OCI-LY1 (cell line): ENCODE measurements at regions not wholly inside any gene's neighbourhood (a gene's known extent, or its start where the extent isn't known, plus 50 kb on each side); places are given as distances from the start of the nearest gene placed in this dataset.
A peak's percentile ranks its signal among the peaks of the same experiment; 100 is the strongest.

Source experiments
- H2AFZ ChIP-seq: fragments of 200-600 bp; sonication (generic), shearing (Covaris generic); 2 replicates; pipeline ENCODE4 v1.6.0; 2014; ENCODE audit warnings: antibody characterized with exemption, mild to moderate bottlenecking, low read length
- H3F3A ChIP-seq: fragments of 200-600 bp; sonication (generic), shearing (Covaris generic); 2 replicates; pipeline ENCODE4 v1.6.0; 2014; ENCODE audit warnings: mild to moderate bottlenecking, antibody characterized with exemption, low read length, moderate library complexity; ENCODE audit not compliant: insufficient read depth
- H3K27ac ChIP-seq: fragments of 200-600 bp; sonication (generic); 2 replicates; pipeline ENCODE4 v1.5.1; 2014; ENCODE audit warnings: low read length, mixed run types, mild to moderate bottlenecking, low read depth; ENCODE audit not compliant: poor library complexity, severe bottlenecking
- H3K27me3 ChIP-seq: fragments of 200-600 bp; sonication (generic); 2 replicates; pipeline ENCODE4 v1.6.0; 2014; ENCODE audit warnings: antibody characterized with exemption, mild to moderate bottlenecking, low read length, moderate library complexity; ENCODE audit not compliant: insufficient read depth
- H3K36me3 ChIP-seq: fragments of 200-600 bp; sonication (generic); 2 replicates; pipeline ENCODE4 v1.6.1; 2014; ENCODE audit warnings: mild to moderate bottlenecking, antibody characterized with exemption, low read length, moderate library complexity, mixed read lengths; ENCODE audit not compliant: insufficient read depth
- H3K4me1 ChIP-seq: fragments of 200-600 bp; sonication (generic); 2 replicates; pipeline ENCODE4 v1.5.1; 2014; ENCODE audit warnings: mild to moderate bottlenecking, low read length, moderate library complexity; ENCODE audit not compliant: insufficient read depth, severe bottlenecking
- H3K4me2 ChIP-seq: fragments of 200-600 bp; sonication (generic), shearing (Covaris generic); 2 replicates; pipeline ENCODE4 v1.6.1; 2014; ENCODE audit warnings: low read length
- H3K4me3 ChIP-seq: fragments of 200-600 bp; sonication (generic); 2 replicates; pipeline ENCODE4 v1.5.1; 2014; ENCODE audit warnings: low read length, low read depth, mild to moderate bottlenecking, mixed read lengths; ENCODE audit not compliant: poor library complexity, severe bottlenecking
- H3K79me2 ChIP-seq: fragments of 200-600 bp; shearing (Covaris generic); 2 replicates; pipeline ENCODE4 v1.6.1; 2016; ENCODE audit warnings: mixed run types, low read length, mixed read lengths; ENCODE audit not compliant: insufficient read depth
- H3K9ac ChIP-seq: fragments of 200-600 bp; sonication (generic), shearing (Covaris generic); 2 replicates; pipeline ENCODE4 v1.6.1; 2014; ENCODE audit warnings: mild to moderate bottlenecking, low read length, mixed read lengths
- H3K9me2 ChIP-seq: fragments of 200-600 bp; sonication (generic), shearing (Covaris generic); 2 replicates; pipeline ENCODE4 v1.6.1; 2014; ENCODE audit warnings: low read depth, mild to moderate bottlenecking, low read length, mixed read lengths
- H3K9me3 ChIP-seq: fragments of 200-600 bp; shearing (Covaris generic); 2 replicates; pipeline ENCODE4 v1.6.1; 2014; ENCODE audit warnings: low read length, mixed read lengths
- H4K20me1 ChIP-seq: fragments of 200-600 bp; sonication (generic), shearing (Covaris generic); 2 replicates; pipeline ENCODE4 v1.6.0; 2016; ENCODE audit warnings: mild to moderate bottlenecking, low read length; ENCODE audit not compliant: insufficient read depth
- EZH2 ChIP-seq: fragments of 200-600 bp; sonication (generic), shearing (Covaris generic); IDR thresholded peaks from 2 replicates; pipeline ENCODE4 v1.8.0; 2017; ENCODE audit warnings: borderline replicate concordance, mixed run types, mild to moderate bottlenecking, antibody characterized with exemption, low read length, moderate library complexity, mixed read lengths
- TF ChIP-seq, protein P1 (sequence below): fragments of 200-600 bp; sonication (generic), shearing (Covaris generic); IDR thresholded peaks from 2 replicates; pipeline ENCODE4 v1.5.1; 2017; ENCODE audit warnings: mild to moderate bottlenecking, antibody characterized with exemption, low read length, moderate library complexity, mixed read lengths

DNA sequence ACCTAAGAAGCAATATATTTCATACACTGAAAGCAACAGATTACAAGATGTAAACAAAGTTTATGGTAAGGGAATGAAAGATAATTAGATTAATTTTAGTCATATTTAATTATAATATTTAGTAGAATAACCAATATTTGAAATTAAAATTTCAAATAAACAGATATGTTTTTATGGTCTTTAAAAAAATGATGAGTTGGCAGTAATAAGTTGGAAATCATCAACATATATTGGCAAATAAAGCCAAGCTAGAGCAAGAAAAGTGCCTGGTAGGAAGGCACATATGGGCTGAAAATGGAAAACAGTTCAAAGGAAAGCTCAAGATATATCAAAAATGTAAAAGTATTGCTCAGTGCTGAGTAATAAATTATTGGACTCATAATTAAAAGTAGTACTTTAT, 1274.0 kb downstream of the AMY1C start:
- Histone ChIP-seq H3K36me3 (no peaks in the 10 kb centered on the region), H3K79me2 (no peaks in the 10 kb centered on the region; the same call in 1 of the 2 replicates), H3K4me3 (no peak overlapping the region), H3K4me2 (no peak overlapping the region), H2AFZ (no peak overlapping the region), H3K9me3 (no peaks in the 10 kb centered on the region), H3K27me3 (no peaks in the 10 kb centered on the region), H3K4me1 (peaks cover 35% of the 10 kb centered on the region), H3K27ac (no peak overlapping the region), H4K20me1 (no peaks in the 10 kb centered on the region), H3K9ac (no peak overlapping the region), H3F3A (no peaks in the 10 kb centered on the region), H3K9me2 (no peaks in the 10 kb centered on the region)
- no peak for TF ChIP-seq EZH2

GRCh38 chr1:105027838-105028471, 1278.3 kb downstream of the AMY1C start:
- no peaks in the 10 kb centered on the region for H3K27me3 ChIP-seq
- no peak overlapping the region for H3K4me3 ChIP-seq
- peaks cover 35% of the 10 kb centered on the region for H3K4me1 ChIP-seq
- H3K9me3 ChIP-seq = no peaks in the 10 kb centered on the region
- no peaks in the 10 kb centered on the region for H3K9me2 ChIP-seq
- H3K79me2 ChIP-seq = no peaks in the 10 kb centered on the region; the same call in 1 of the 2 replicates
- H4K20me1 ChIP-seq = no peaks in the 10 kb centered on the region
- H3F3A ChIP-seq = no peaks in the 10 kb centered on the region
- no peak overlapping the region; the same call in 1 of the 2 replicates for H3K9ac ChIP-seq
- TF ChIP-seq EZH2 = no peak
- TF ChIP-seq, protein P1, sequence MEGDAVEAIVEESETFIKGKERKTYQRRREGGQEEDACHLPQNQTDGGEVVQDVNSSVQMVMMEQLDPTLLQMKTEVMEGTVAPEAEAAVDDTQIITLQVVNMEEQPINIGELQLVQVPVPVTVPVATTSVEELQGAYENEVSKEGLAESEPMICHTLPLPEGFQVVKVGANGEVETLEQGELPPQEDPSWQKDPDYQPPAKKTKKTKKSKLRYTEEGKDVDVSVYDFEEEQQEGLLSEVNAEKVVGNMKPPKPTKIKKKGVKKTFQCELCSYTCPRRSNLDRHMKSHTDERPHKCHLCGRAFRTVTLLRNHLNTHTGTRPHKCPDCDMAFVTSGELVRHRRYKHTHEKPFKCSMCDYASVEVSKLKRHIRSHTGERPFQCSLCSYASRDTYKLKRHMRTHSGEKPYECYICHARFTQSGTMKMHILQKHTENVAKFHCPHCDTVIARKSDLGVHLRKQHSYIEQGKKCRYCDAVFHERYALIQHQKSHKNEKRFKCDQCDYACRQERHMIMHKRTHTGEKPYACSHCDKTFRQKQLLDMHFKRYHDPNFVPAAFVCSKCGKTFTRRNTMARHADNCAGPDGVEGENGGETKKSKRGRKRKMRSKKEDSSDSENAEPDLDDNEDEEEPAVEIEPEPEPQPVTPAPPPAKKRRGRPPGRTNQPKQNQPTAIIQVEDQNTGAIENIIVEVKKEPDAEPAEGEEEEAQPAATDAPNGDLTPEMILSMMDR = peak; percentile 89
- peak overlapping the region; percentile 76 for H3K27ac ChIP-seq
- H3K36me3 ChIP-seq = no peaks in the 10 kb centered on the region
- H2AFZ ChIP-seq = no peak overlapping the region
- no peak overlapping the region; the same call in 1 of the 2 replicates for H3K4me2 ChIP-seq

- Histone ChIP-seq H3K4me2 (no peak overlapping the region), H4K20me1 (no peaks in the 10 kb centered on the region), H3K4me3 (no peak overlapping the region), H3K9me2 (no peaks in the 10 kb centered on the region), H3K4me1 (no peaks in the 10 kb centered on the region), H3K36me3 (no peaks in the 10 kb centered on the region), H2AFZ (no peak overlapping the region), H3K27ac (no peak overlapping the region), H3K9ac (no peak overlapping the region), H3F3A (no peaks in the 10 kb centered on the region), H3K9me3 (peaks cover 4% of the 10 kb centered on the region; the same call in 1 of the 2 replicates), H3K79me2 (no peaks in the 10 kb centered on the region), H3K27me3 (no peaks in the 10 kb centered on the region)
- TF ChIP-seq, protein P1 = no peak
- TF ChIP-seq EZH2 = no peak
These were observed 1322.7 kb downstream of the AMY1C start for GRCh38 chr1:105072446-105072845.

DNA sequence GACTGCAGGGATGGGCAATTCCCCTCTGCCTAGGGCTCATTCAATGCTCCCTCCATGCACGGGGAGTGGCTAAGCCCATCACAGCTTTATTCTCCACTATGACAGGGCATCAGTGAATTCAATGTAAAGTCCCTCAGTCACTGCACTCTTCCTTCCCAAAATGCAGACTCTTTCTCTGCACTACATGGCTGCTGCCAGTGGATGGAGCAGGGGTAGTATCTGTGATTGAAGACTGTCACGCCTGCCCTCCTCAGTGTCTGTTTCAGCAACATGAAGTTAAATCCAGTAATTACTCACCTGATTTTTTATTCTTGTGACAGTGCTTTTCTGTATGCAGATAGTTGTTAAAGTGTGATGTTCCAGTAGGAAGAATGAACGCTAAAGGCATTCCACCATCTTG, 1323.2 kb downstream of the AMY1C start:
- Histone ChIP-seq H3K9me2 (no peaks in the 10 kb centered on the region), H4K20me1 (no peaks in the 10 kb centered on the region), H3K9ac (no peak overlapping the region), H3K79me2 (no peaks in the 10 kb centered on the region), H3K4me1 (no peaks in the 10 kb centered on the region), H3K9me3 (0 out of 2 replicates have a peak, but pooled peaks cover under 1% of the 10 kb centered on the region), H2AFZ (no peak overlapping the region), H3K36me3 (no peaks in the 10 kb centered on the region), H3K4me2 (no peak overlapping the region), H3K4me3 (no peak overlapping the region), H3K27me3 (no peaks in the 10 kb centered on the region), H3F3A (no peaks in the 10 kb centered on the region), H3K27ac (no peak overlapping the region)
- TF ChIP-seq EZH2 = no peak
- TF ChIP-seq, protein P1 = peak; percentile 51; the same call in 1 of the 2 replicates
